Hematopoietic multipotent progenitor cell (in vitro differentiated cells): ENCODE measurements at regions not wholly inside any gene's neighbourhood (a gene's known extent, or its start where the extent isn't known, plus 50 kb on each side); places are given as distances from the start of the nearest gene placed in this dataset.
"Not testable (repeated sequence)": the region's sequence is repeated elsewhere in the genome, so short reads cannot be mapped to it uniquely, and the experiment has no call there.

Experiments used
- DNase-seq, 3 donors: peaks; one replicate each; pipeline ENCODE4 v3.0.0-alpha.2; 2011 to 2015; ENCODE audit warnings: low read depth in 2 of 3, low spot score in 2 of 3

DNA sequence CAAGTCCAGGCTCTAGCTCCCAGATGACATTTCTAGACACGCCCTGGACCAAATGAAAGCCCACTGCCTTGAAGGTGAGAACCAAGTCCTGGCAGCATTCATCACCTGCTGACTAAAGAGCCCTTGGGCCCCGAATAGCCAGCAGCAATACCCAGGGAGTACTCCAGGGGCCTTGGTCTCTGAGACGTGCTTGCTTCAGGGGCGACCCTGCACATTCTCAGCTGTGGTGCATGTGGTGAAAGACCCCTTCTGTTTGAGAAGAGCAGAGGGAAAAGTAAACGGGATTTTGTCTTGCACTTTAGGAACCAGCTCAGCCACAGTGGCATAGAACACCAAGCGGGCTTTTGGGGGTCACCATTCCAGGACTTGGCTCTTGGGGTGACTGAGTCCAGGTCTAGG lies 260.5 kb upstream of the MYT1L start:
- DNase-seq, result no peak

DNA sequence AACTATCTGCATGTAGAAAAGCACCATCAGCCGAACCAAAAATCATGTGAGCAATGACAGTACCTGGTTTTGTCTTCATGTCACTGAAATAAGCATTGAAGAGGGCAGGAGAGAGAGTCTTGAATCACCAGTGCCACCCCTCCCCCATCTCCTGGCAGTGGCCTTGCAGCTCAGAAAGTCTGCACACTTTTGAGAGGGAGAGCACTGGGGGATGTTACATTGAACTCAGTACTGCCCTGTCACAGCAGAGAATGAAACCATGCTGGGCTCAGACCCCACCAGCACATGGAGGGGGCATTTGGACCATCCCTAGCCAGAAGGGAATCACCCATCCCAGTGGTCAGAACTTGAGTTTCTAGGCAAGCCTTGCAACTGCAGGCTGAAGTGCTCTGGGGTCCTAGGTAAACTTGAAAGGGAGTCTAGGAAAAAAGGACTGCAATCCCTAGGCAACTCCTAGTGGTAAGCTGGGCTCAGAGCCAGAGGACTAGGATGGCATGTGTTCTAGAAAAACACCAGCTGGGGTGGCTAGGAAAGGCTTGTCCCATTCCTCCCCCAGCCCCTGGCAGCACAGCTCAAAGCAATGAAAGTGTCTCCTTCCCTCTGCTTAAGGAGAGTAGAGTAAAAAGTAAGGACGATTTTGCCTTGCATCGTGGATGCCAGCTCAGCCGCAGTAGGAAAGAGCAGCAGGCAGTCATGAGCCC lies 259.9 kb upstream of the MYT1L start:
- no peak for DNase-seq

- no peak for DNase-seq
Measured at GRCh38 chr2:2590141-2590540, 259.1 kb upstream of the MYT1L start.

- no peak for DNase-seq
Measured at GRCh38 chr2:2588777-2589176, 257.7 kb upstream of the MYT1L start.

- DNase-seq, result no peak
Measured at GRCh38 chr2:2587354-2587753, 256.3 kb upstream of the MYT1L start.

GRCh38 chr2:2586931-2587330 lies 255.9 kb upstream of the MYT1L start:
- DNase-seq, result no peak

GRCh38 chr2:2586068-2586776 lies 255.1 kb upstream of the MYT1L start:
- no peak for DNase-seq

DNA sequence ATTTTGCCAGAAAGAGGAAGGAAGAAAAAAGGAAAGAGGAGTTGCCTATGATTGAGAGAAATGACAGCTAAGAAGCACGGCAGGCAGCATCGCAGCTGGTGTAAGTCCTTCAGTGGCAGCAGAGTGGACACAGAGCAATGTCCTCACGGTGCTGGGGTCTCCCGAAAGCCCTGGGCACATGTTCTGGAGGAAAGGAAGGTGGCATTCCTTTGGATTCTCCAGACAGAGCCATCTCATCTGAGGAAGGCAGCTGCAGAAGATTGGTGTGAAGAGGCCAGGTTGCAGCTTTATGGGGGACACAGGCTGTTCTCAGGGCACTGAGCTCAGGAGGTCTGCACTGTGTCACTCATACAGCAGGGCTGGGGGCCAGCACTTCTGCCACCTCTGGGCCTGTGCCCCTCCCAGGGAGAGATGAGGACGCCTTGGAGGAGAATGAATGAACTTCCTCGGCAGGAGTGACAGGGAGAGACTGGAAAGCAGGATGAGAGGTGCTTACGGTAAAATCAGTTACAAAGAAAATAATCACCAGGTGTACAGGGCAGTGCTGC lies 252.0 kb upstream of the MYT1L start:
- no peak for DNase-seq

GRCh38 chr2:2581331-2582159 lies 250.5 kb upstream of the MYT1L start:
- DNase-seq, result no peak

- not testable (repeated sequence) for DNase-seq
Measured at GRCh38 chr2:2580841-2581240, 249.8 kb upstream of the MYT1L start.

GRCh38 chr2:2580341-2580740 lies 249.3 kb upstream of the MYT1L start:
- no peak for DNase-seq

GRCh38 chr2:2579814-2580213 lies 248.7 kb upstream of the MYT1L start:
- DNase-seq, result no peak

GRCh38 chr2:2577407-2577831 lies 246.3 kb upstream of the MYT1L start:
- no peak for DNase-seq

DNA sequence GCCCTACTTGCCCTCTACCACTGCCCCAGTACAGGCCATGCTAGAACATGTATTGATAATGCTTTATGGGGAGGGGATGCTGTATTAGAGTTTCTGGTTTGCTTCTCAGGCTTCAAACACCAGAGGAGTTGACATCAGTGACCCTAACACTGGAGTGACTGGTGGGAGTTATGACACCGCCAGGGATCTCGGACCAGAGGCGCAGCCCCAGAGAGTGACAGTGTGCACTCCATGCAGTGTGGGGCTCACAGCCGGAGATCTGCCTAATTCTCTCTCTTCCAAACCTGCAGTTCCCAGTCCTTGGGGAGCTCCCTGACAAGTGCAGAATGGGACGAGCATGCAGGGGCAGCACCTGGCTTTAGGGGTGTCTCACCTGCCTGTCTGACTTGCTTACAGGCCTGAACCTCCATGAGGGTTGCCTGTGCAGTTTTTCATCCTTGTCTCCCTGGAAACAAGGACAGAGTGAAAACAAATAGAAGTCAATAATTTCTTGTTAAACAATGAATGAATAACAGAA lies 244.9 kb upstream of the MYT1L start:
- no peak for DNase-seq

DNA sequence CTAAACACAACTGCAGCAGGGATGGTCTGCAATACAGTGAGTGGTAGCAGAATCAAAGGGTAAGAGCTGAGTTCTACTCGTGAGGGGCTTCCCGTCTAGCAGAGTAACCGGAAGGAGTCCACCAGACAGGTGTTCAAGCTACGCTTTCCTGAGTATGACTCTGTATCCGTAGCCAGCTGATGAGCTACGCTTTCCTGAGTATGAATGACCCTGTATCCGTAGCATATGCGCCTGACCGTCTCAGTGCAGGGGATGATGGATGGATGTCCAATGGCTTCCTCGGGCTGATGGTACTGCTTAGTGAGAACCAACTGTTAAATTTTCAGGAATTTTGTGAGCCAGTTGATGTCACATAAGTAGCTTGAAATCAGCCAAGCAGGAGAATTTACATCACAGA lies 244.1 kb upstream of the MYT1L start:
- no peak for DNase-seq

- no peak for DNase-seq
Measured at GRCh38 chr2:2574401-2575180, 243.5 kb upstream of the MYT1L start.

- DNase-seq, result peak in 1 of 3 donors; percentile 5
Measured at GRCh38 chr2:2573658-2574293, 242.7 kb upstream of the MYT1L start.

- DNase-seq, result no peak
Measured at GRCh38 chr2:2573205-2573604, 242.1 kb upstream of the MYT1L start.

DNA sequence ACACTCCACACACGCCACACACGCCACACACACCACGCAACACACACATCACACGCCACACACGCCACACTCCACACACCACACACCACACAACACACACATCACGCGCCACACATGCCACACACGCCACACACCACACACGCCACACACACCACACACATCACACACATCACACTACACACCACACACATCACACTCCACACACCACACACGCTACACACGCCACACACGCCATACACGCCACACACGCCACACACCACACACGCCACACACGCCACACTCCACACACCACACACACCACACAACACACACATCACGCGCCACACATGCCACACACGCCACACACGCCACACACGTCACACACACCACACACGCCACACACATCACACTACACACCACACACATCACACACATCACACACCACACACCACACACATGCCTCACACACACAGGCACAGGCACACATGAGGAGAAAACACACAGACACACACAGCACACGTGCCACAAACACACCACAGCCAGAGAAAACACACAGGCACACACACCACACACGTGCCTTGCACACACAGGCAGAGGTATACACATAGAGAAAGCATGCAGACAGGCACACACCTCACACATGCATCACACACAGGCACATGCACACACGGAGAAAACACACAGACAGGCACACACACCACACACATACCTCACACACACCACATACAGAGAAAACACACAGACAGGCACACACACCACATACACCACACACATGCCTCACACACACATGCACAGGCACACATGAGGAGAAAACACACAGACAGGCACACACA lies 241.5 kb upstream of the MYT1L start:
- DNase-seq, result no peak
